Ascending aorta (tissue), 2 donors: ENCODE measurements at regions not wholly inside any gene's neighbourhood (a gene's known extent, or its start where the extent isn't known, plus 50 kb on each side); places are given as distances from the start of the nearest gene placed in this dataset.

Experiments used
- DNase-seq, 2 donors: peaks; one replicate each; pipeline ENCODE4 v3.0.0-alpha.2; 2019; ENCODE audit warnings: low spot score in 2 of 2
- H3K27ac ChIP-seq, 2 donors: fragments of 200-600 bp; sonication (generic); one replicate each; pipeline ENCODE4 v1.5.1; 2016 to 2017; ENCODE audit warnings: mild to moderate bottlenecking in 1 of 2
- H3K27me3 ChIP-seq: fragments of 200-600 bp; sonication (generic); one replicate; pipeline ENCODE4 v1.5.1; 2017
- H3K36me3 ChIP-seq, 2 donors: fragments of 200-600 bp; sonication (generic); one replicate each; pipeline ENCODE4 v1.5.1; 2016
- H3K4me1 ChIP-seq, 2 donors: fragments of 200-600 bp; sonication (generic); one replicate each; pipeline ENCODE4 v1.5.1; 2016 to 2017; ENCODE audit warnings: mild to moderate bottlenecking in 1 of 2
- H3K4me3 ChIP-seq, 2 donors: fragments of 200-600 bp; sonication (generic); one replicate each; pipeline ENCODE4 v1.5.1; 2016 to 2017; ENCODE audit warnings: mild to moderate bottlenecking in 1 of 2
- H3K9me3 ChIP-seq, 2 donors: fragments of 200-600 bp; sonication (generic); one replicate each; pipeline ENCODE4 v1.5.1; 2016
- intact Hi-C: fragments of 100-400 bp; cut with DNase I; formaldehyde crosslinking; loops from one replicate; pipeline ENCODE4 v1.15.1; 2023
- TF ChIP-seq, protein P1 (sequence below), 3 experiments: fragments of 200-600 bp in 2 of 3; fragments of 450-650 bp in 1 of 3; sonication (generic) in 2 of 3; IDR thresholded peaks; one replicate each; pipeline ENCODE4 v1.5.1; 2016 to 2019; ENCODE audit warnings: antibody characterized with exemption in 3 of 3, mild to moderate bottlenecking in 1 of 3, moderate library complexity in 1 of 3

- intact Hi-C loops: no loop called here
- Histone ChIP-seq H3K9me3 (no peaks in the 10 kb centered on the region), H3K27ac (no peak overlapping the region), H3K4me1 (no peaks in the 10 kb centered on the region), H3K4me3 (no peak overlapping the region), H3K36me3 (no peaks in the 10 kb centered on the region), H3K27me3 (no peaks in the 10 kb centered on the region)
- no peak for DNase-seq
- TF ChIP-seq, protein P1, sequence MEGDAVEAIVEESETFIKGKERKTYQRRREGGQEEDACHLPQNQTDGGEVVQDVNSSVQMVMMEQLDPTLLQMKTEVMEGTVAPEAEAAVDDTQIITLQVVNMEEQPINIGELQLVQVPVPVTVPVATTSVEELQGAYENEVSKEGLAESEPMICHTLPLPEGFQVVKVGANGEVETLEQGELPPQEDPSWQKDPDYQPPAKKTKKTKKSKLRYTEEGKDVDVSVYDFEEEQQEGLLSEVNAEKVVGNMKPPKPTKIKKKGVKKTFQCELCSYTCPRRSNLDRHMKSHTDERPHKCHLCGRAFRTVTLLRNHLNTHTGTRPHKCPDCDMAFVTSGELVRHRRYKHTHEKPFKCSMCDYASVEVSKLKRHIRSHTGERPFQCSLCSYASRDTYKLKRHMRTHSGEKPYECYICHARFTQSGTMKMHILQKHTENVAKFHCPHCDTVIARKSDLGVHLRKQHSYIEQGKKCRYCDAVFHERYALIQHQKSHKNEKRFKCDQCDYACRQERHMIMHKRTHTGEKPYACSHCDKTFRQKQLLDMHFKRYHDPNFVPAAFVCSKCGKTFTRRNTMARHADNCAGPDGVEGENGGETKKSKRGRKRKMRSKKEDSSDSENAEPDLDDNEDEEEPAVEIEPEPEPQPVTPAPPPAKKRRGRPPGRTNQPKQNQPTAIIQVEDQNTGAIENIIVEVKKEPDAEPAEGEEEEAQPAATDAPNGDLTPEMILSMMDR (IDR thresholded peaks at IDR 0.05): no peak
Observed at GRCh38 chr4:177023951-177024350, 231.2 kb upstream of the VEGFC start.

GRCh38 chr4:177032341-177032740, 239.6 kb upstream of the VEGFC start:
- TF ChIP-seq, protein P1 (IDR thresholded peaks at IDR 0.05): no peak
- Histone ChIP-seq H3K27ac (no peak overlapping the region), H3K4me1 (no peaks in the 10 kb centered on the region), H3K9me3 (no peaks in the 10 kb centered on the region), H3K4me3 (no peak overlapping the region), H3K27me3 (no peaks in the 10 kb centered on the region), H3K36me3 (no peaks in the 10 kb centered on the region)
- no peak for DNase-seq
- intact Hi-C loops: no loop called here

- intact Hi-C loops: no loop called here
- H3K27ac ChIP-seq: no peak overlapping the region
- H3K36me3 ChIP-seq: no peaks in the 10 kb centered on the region
- TF ChIP-seq, protein P1 (IDR thresholded peaks at IDR 0.05): no peak
- no peaks in the 10 kb centered on the region for H3K9me3 ChIP-seq
- H3K4me1 ChIP-seq: no peaks in the 10 kb centered on the region
- no peak for DNase-seq
- no peaks in the 10 kb centered on the region for H3K27me3 ChIP-seq
- H3K4me3 ChIP-seq: no peak overlapping the region
Observed at GRCh38 chr4:177033135-177033534, 240.4 kb upstream of the VEGFC start.

- Histone ChIP-seq H3K27me3 (no peaks in the 10 kb centered on the region), H3K27ac (no peak overlapping the region), H3K36me3 (no peaks in the 10 kb centered on the region), H3K4me1 (no peaks in the 10 kb centered on the region), H3K9me3 (no peaks in the 10 kb centered on the region), H3K4me3 (no peak overlapping the region)
- DNase-seq: no peak
- intact Hi-C loops: no loop called here
- TF ChIP-seq, protein P1 (IDR thresholded peaks at IDR 0.05): no peak
Observed at GRCh38 chr4:177033632-177034031, 240.9 kb upstream of the VEGFC start.

DNA sequence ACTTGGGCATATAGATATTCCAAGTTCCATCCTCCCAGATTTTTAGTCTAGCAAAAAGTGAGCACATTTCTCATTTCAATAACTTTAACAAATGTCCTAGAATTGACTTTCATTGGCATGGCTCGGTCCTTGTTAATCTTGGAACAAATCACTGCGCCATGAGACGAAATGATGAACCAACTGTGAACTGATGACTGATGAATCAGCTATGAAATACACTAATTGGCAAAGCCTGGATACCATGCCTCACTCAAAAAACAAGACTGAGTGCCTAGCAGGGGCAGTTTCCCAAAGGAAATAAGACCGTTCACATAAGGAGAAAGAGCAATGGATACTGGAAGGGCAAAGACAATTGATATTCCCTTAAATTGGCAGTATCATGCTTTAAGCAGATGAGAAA, 248.6 kb upstream of the VEGFC start:
- Histone ChIP-seq H3K36me3 (no peaks in the 10 kb centered on the region), H3K27me3 (no peaks in the 10 kb centered on the region), H3K4me3 (no peak overlapping the region), H3K27ac (no peak overlapping the region), H3K4me1 (no peaks in the 10 kb centered on the region), H3K9me3 (no peaks in the 10 kb centered on the region)
- DNase-seq: no peak
- TF ChIP-seq, protein P1 (IDR thresholded peaks at IDR 0.05): no peak
- intact Hi-C loops: loop anchor here (10.0 kb wide), 1 partner anchor 477 kb away; no protein-coding TSS in a partner anchor
